ENCODE measurements at regions not wholly inside any gene's neighbourhood (a gene's known extent, or its start where the extent isn't known, plus 50 kb on each side); places are given as distances from the start of the nearest gene placed in this dataset.
"Not testable (repeated sequence)": the region's sequence is repeated elsewhere in the genome, so short reads cannot be mapped to it uniquely, and the experiment has no call there.

DNA sequence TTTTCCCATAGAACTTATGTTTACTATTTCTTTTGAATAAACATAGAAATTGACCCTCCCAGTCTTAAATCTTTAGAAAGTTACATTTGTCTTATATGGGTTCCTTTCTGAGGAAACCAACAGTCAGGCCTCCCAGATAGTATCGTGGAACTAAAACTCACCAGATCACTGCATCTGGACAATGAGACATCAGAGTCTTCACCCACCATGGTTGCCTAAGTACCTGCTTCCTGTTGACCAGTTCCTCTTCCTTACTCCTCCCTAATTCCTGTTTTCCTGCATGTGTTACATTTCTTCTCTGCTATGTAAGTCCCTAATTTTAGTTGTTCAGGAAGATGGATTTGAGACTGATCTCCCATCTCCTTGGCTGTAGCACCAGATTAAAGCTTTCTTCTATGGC lies 462.2 kb downstream of the DIRAS2 start:
- Mint-ChIP-seq H3K36me3 (ENCODE audit: low read depth) (no peaks in the 10 kb centered on the region), H3K27ac (no peak overlapping the region), H3K9me3 (no peaks in the 10 kb centered on the region), H3K27me3 (peaks cover 7% of the 10 kb centered on the region), H3K4me3 (no peak overlapping the region), H3K4me1 (ENCODE audit: low read depth) (no peaks in the 10 kb centered on the region)
- Histone ChIP-seq H3K36me3 (ENCODE audit: insufficient read depth, low read length) (no peaks in the 10 kb centered on the region), H3K27ac (ENCODE audit: low read depth in 1 of 2, low read length in 2 of 2) (no peak overlapping the region), H3K9me3 (ENCODE audit: control insufficient read depth in 1 of 2, insufficient read depth in 1 of 2, low read length in 2 of 2) (no peaks in the 10 kb centered on the region), H3K4me3 (ENCODE audit: low read length) (no peak overlapping the region), H3K27me3 (ENCODE audit: control insufficient read depth in 1 of 2, insufficient read depth in 2 of 2, low read length in 2 of 2) (no peaks in the 10 kb centered on the region), H3K4me1 (ENCODE audit: insufficient read depth, low read length) (no peaks in the 10 kb centered on the region)
- DNase-seq (no peak), ATAC-seq (ENCODE audit: poor library complexity) (no peak)
- POLR2A ChIA-PET, result interaction anchor here (0.6 kb wide), 1 partner anchor 18 kb away, joined by 3 read pairs; no protein-coding TSS in a partner anchor
- intact Hi-C loops (cut with DNase I, micrococcal nuclease), result no loop called here
- CTCF ChIA-PET, result no interaction called here
- TF ChIP-seq, protein P1, sequence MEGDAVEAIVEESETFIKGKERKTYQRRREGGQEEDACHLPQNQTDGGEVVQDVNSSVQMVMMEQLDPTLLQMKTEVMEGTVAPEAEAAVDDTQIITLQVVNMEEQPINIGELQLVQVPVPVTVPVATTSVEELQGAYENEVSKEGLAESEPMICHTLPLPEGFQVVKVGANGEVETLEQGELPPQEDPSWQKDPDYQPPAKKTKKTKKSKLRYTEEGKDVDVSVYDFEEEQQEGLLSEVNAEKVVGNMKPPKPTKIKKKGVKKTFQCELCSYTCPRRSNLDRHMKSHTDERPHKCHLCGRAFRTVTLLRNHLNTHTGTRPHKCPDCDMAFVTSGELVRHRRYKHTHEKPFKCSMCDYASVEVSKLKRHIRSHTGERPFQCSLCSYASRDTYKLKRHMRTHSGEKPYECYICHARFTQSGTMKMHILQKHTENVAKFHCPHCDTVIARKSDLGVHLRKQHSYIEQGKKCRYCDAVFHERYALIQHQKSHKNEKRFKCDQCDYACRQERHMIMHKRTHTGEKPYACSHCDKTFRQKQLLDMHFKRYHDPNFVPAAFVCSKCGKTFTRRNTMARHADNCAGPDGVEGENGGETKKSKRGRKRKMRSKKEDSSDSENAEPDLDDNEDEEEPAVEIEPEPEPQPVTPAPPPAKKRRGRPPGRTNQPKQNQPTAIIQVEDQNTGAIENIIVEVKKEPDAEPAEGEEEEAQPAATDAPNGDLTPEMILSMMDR (IDR thresholded peaks at IDR 0.05), result no peak

DNA sequence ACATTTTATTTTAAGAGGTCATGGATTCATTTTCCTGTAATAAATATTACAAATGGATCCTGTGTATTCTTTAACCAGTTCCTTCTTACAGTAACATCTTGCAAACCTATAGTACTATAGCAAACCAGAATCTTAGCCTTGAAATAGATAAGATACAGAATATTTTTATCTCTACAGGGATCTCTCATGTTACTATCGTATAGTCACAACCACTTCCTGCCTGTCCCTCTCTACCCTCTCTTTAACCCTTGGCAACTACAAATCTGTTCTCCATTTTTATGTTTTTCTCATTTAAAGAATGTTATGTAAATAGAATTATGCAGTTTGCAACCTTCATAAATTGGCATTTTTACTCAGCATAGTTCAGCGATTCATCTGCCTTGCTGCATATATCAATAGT lies 454.0 kb downstream of the DIRAS2 start:
- Mint-ChIP-seq H3K4me3 (peak overlapping the region; percentile 27), H3K4me1 (ENCODE audit: low read depth) (peaks cover 43% of the 10 kb centered on the region), H3K27me3 (peaks cover 27% of the 10 kb centered on the region), H3K27ac (peak overlapping the region; percentile 51), H3K9me3 (peaks cover 2% of the 10 kb centered on the region), H3K36me3 (ENCODE audit: low read depth) (peaks cover 12% of the 10 kb centered on the region)
- CTCF ChIA-PET, result no interaction called here
- no peak for ATAC-seq (ENCODE audit: poor library complexity)
- H3K4me3 ChIP-seq (ENCODE audit: low read length), result no peak overlapping the region
- POLR2A ChIA-PET, result no interaction called here
- peaks cover 8% of the 10 kb centered on the region for H3K4me1 ChIP-seq (ENCODE audit: insufficient read depth, low read length)
- no peaks in the 10 kb centered on the region for H3K27me3 ChIP-seq (ENCODE audit: control insufficient read depth in 1 of 2, insufficient read depth in 2 of 2, low read length in 2 of 2)
- H3K27ac ChIP-seq (ENCODE audit: low read depth in 1 of 2, low read length in 2 of 2), result no peak overlapping the region
- H3K9me3 ChIP-seq (ENCODE audit: control insufficient read depth in 1 of 2, insufficient read depth in 1 of 2, low read length in 2 of 2), result no peaks in the 10 kb centered on the region
- peak in 1 of 14 experiments; percentile 13 for DNase-seq
- TF ChIP-seq, protein P1 (IDR thresholded peaks at IDR 0.05), result no peak
- intact Hi-C loops (cut with DNase I, micrococcal nuclease), result no loop called here
- H3K36me3 ChIP-seq (ENCODE audit: insufficient read depth, low read length), result no peaks in the 10 kb centered on the region

DNA sequence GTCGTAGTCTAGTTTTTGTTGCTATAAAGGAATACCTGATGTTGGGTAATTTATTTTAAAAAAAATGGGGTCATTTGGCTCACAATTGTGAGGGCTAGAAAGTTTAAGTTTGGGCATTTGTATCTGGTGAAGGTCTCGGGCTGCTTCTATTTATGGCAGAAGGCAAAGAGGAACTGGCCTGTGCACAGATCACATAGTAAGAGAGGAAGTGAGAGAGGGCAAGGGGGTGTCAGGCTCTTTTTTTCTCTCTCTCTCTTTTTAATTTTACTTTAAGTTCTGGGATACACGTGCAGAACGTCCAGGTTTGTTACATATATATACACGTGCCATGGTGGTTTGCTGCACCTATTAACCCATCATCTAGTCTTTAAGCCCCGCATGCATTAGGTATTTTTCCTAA lies 453.3 kb downstream of the DIRAS2 start:
- Mint-ChIP-seq H3K36me3 (ENCODE audit: low read depth) (peaks cover 12% of the 10 kb centered on the region), H3K27ac (peak overlapping the region; percentile 51), H3K4me1 (ENCODE audit: low read depth) (peaks cover 43% of the 10 kb centered on the region), H3K27me3 (peaks cover 27% of the 10 kb centered on the region), H3K4me3 (no peak overlapping the region), H3K9me3 (peaks cover 2% of the 10 kb centered on the region)
- no peaks in the 10 kb centered on the region for H3K36me3 ChIP-seq (ENCODE audit: insufficient read depth, low read length)
- DNase-seq (peak in 1 of 14 experiments; percentile 16), ATAC-seq (ENCODE audit: poor library complexity) (no peak)
- no peaks in the 10 kb centered on the region for H3K27me3 ChIP-seq (ENCODE audit: control insufficient read depth in 1 of 2, insufficient read depth in 2 of 2, low read length in 2 of 2)
- ChIA-PET CTCF (no interaction called here), POLR2A (no interaction called here)
- H3K4me1 ChIP-seq (ENCODE audit: insufficient read depth, low read length), result peaks cover 8% of the 10 kb centered on the region
- H3K9me3 ChIP-seq (ENCODE audit: control insufficient read depth in 1 of 2, insufficient read depth in 1 of 2, low read length in 2 of 2), result no peaks in the 10 kb centered on the region
- H3K27ac ChIP-seq (ENCODE audit: low read depth in 1 of 2, low read length in 2 of 2), result no peak overlapping the region
- TF ChIP-seq, protein P1 (IDR thresholded peaks at IDR 0.05), result no peak
- intact Hi-C loops (cut with DNase I, micrococcal nuclease), result no loop called here
- no peak overlapping the region for H3K4me3 ChIP-seq (ENCODE audit: low read length)

DNA sequence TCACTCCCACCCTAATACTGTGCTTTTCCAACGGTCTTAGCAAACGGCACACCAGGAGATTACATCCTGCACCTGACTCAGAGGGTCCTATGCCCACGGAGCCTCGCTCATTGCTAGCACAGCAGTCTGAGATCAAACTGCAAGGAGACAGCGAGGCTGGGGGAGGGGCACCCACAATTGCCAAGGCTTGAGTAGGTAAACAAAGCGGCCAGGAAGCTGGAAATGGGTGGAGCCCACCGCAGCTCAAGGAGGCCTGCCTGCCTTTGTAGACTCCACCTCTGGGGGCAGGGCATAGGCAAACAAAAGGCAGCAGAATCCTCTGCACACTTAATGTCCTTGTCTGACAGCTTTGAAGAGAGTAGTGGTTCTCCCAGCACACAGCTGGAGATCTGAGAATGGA lies 450.2 kb downstream of the DIRAS2 start:
- Mint-ChIP-seq H3K4me1 (ENCODE audit: low read depth) (peaks cover 43% of the 10 kb centered on the region), H3K4me3 (peak overlapping the region; percentile 38), H3K36me3 (ENCODE audit: low read depth) (peaks cover 12% of the 10 kb centered on the region), H3K27ac (peak overlapping the region; percentile 63), H3K27me3 (peaks cover 20% of the 10 kb centered on the region)
- H3K9me3 Mint-ChIP-seq; POLR2A ChIA-PET; CTCF ChIA-PET; H3K27me3 ChIP-seq (ENCODE audit: control insufficient read depth in 1 of 2, insufficient read depth in 2 of 2, low read length in 2 of 2); ATAC-seq (ENCODE audit: poor library complexity); H3K27ac ChIP-seq (ENCODE audit: low read depth in 1 of 2, low read length in 2 of 2); H3K36me3 ChIP-seq (ENCODE audit: insufficient read depth, low read length); H3K4me1 ChIP-seq (ENCODE audit: insufficient read depth, low read length); H3K9me3 ChIP-seq (ENCODE audit: control insufficient read depth in 1 of 2, insufficient read depth in 1 of 2, low read length in 2 of 2); intact Hi-C loops (cut with DNase I, micrococcal nuclease); H3K4me3 ChIP-seq (ENCODE audit: low read length): not testable (repeated sequence)
- peak; percentile 31 to 82 (median 58) for DNase-seq

All from CD4-positive, alpha-beta T cell (primary cell).